MM.1S (cell line): ENCODE measurements at regions not wholly inside any gene's neighbourhood (a gene's known extent, or its start where the extent isn't known, plus 50 kb on each side); places are given as distances from the start of the nearest gene placed in this dataset.

Source experiments
- DNase-seq: peaks from one replicate; pipeline ENCODE4 v3.0.0-alpha.2; 2015
- H2AFZ ChIP-seq: fragments of 300-600 bp; sonication (generic); 2 replicates; pipeline ENCODE4 v1.6.0; 2016; ENCODE audit warnings: antibody characterized with exemption, low read length
- H3F3A ChIP-seq: fragments of 300-600 bp; sonication (generic); 2 replicates; pipeline ENCODE4 v1.6.1; 2016; ENCODE audit warnings: mild to moderate bottlenecking, antibody characterized with exemption, low read length, moderate library complexity, mixed read lengths; ENCODE audit not compliant: insufficient read depth
- H3K27ac ChIP-seq: fragments of 300-600 bp; sonication (generic); 2 replicates; pipeline ENCODE4 v1.5.1; 2016; ENCODE audit warnings: mild to moderate bottlenecking, low read length
- H3K27me3 ChIP-seq: fragments of 300-600 bp; sonication (generic); replicated peaks from 2 replicates; pipeline ENCODE4 v1.6.0; 2016; ENCODE audit warnings: low read length; ENCODE audit not compliant: insufficient read depth
- H3K36me3 ChIP-seq: fragments of 300-600 bp; sonication (generic); replicated peaks from 2 replicates; pipeline ENCODE4 v1.6.1; 2016; ENCODE audit warnings: mild to moderate bottlenecking, low read length, mixed read lengths; ENCODE audit not compliant: insufficient read depth
- H3K4me1 ChIP-seq: fragments of 300-600 bp; sonication (generic); 2 replicates; pipeline ENCODE4 v1.6.1; 2016; ENCODE audit warnings: low read length, mixed read lengths
- H3K4me2 ChIP-seq: fragments of 300-600 bp; sonication (generic); 2 replicates; pipeline ENCODE4 v1.6.0; 2016; ENCODE audit warnings: low read depth, low read length
- H3K4me3 ChIP-seq: fragments of 300-600 bp; sonication (generic); 2 replicates; pipeline ENCODE4 v1.5.1; 2016; ENCODE audit warnings: low read length, mixed read lengths
- H3K79me2 ChIP-seq: fragments of 300-600 bp; sonication (generic); 2 replicates; pipeline ENCODE4 v1.6.1; 2016; ENCODE audit warnings: mixed run types, low read length, mixed read lengths
- H3K9ac ChIP-seq: fragments of 300-600 bp; sonication (generic); 2 replicates; pipeline ENCODE4 v1.6.1; 2016; ENCODE audit warnings: low read length, mixed read lengths
- H3K9me2 ChIP-seq: fragments of 300-600 bp; sonication (generic); replicated peaks from 2 replicates; pipeline ENCODE4 v1.6.1; 2016; ENCODE audit warnings: mild to moderate bottlenecking, low read length, mixed read lengths; ENCODE audit not compliant: insufficient read depth
- H3K9me3 ChIP-seq: fragments of 300-600 bp; sonication (generic); replicated peaks from 2 replicates; pipeline ENCODE4 v1.6.1; 2016; ENCODE audit warnings: mild to moderate bottlenecking, low read length, mixed read lengths; ENCODE audit not compliant: insufficient read depth
- H4K20me1 ChIP-seq: fragments of 300-600 bp; sonication (generic); 2 replicates; pipeline ENCODE4 v1.6.1; 2016; ENCODE audit warnings: mild to moderate bottlenecking, low read length, moderate library complexity, mixed read lengths; ENCODE audit not compliant: insufficient read depth
- CTCF ChIP-seq: fragments of 300-600 bp; sonication (generic); IDR thresholded peaks from 2 replicates; pipeline ENCODE4 v1.5.1; 2016; ENCODE audit warnings: antibody characterized with exemption, low read length, mixed read lengths
- EZH2 ChIP-seq: fragments of 300-600 bp; sonication (generic); optimal IDR thresholded peaks from 2 replicates; pipeline ENCODE3; 2017; ENCODE audit warnings: low read depth, mild to moderate bottlenecking, antibody characterized with exemption, low read length, mixed read lengths
- EZH2phosphoT487 ChIP-seq: fragments of 300-600 bp; sonication (generic); IDR thresholded peaks from 2 replicates; pipeline ENCODE4 v1.6.1; 2018; ENCODE audit warnings: antibody characterized with exemption, low read length

DNA sequence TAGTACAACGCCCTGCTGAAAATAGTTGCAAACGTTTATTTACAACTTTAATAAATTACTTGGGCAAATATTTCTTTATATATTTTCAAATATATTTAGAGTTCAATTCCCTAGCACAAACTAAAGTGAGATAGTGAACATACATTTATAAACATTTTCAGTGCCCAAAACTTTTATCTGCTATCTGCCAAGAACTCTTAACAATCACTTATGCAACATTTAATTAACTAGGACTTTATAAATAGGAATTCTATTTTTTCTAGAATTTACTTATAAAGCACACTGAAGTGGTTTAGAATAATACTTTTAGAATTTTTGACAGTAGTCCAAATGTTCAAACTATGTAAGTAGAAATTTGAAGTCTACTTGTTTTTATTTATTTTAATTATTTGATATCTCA is 452.6 kb upstream of the RGS17 start:
- no peak for TF ChIP-seq CTCF
- no peak for TF ChIP-seq EZH2phosphoT487
- TF ChIP-seq EZH2: no peak
- DNase-seq: no peak
- Histone ChIP-seq H3K9me2 (no peaks in the 10 kb centered on the region), H3F3A (no peaks in the 10 kb centered on the region), H3K4me2 (no peak overlapping the region), H2AFZ (no peak overlapping the region), H3K27me3 (no peaks in the 10 kb centered on the region), H3K9me3 (no peaks in the 10 kb centered on the region), H3K4me3 (no peak overlapping the region), H3K27ac (no peak overlapping the region), H3K79me2 (no peaks in the 10 kb centered on the region), H4K20me1 (no peaks in the 10 kb centered on the region), H3K36me3 (no peaks in the 10 kb centered on the region), H3K4me1 (no peaks in the 10 kb centered on the region), H3K9ac (no peak overlapping the region)

GRCh38 chr6:153580776-153581175 is 449.7 kb upstream of the RGS17 start:
- Histone ChIP-seq H3K36me3 (no peaks in the 10 kb centered on the region), H2AFZ (no peak overlapping the region), H3K4me2 (no peak overlapping the region), H4K20me1 (no peaks in the 10 kb centered on the region), H3F3A (no peaks in the 10 kb centered on the region), H3K4me1 (no peaks in the 10 kb centered on the region), H3K27ac (no peak overlapping the region), H3K27me3 (no peaks in the 10 kb centered on the region), H3K9ac (no peak overlapping the region), H3K9me2 (no peaks in the 10 kb centered on the region), H3K4me3 (no peak overlapping the region), H3K79me2 (no peaks in the 10 kb centered on the region), H3K9me3 (no peaks in the 10 kb centered on the region)
- no peak for TF ChIP-seq CTCF
- TF ChIP-seq EZH2: no peak
- TF ChIP-seq EZH2phosphoT487: no peak
- no peak for DNase-seq

DNA sequence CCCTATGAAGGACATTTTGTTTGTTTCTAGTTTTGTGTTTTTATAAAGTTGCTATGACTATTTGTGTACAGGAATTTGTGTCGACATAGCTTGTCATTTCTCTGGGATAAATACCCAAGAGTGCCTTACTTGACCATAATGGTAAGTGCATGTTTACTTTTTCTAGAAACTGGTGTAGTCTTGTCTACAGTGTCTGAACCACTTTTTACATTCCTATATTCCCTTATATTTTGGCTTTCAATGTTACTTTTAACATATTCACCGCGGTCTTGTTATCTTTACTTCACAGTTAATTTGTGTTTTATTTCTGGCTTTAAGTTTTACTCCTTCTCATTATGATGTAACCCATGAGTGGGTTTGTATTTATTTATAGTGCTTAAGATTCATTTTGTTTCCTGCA is 444.4 kb upstream of the RGS17 start:
- no peak overlapping the region for H3K27ac ChIP-seq
- H4K20me1 ChIP-seq: no peaks in the 10 kb centered on the region
- no peak overlapping the region for H3K9ac ChIP-seq
- H3K4me3 ChIP-seq: no peak overlapping the region
- no peaks in the 10 kb centered on the region for H3K4me1 ChIP-seq
- DNase-seq: no peak
- H3K27me3 ChIP-seq: no peaks in the 10 kb centered on the region
- H3F3A ChIP-seq: no peaks in the 10 kb centered on the region
- no peaks in the 10 kb centered on the region for H3K9me3 ChIP-seq
- H3K79me2 ChIP-seq: no peaks in the 10 kb centered on the region
- H3K4me2 ChIP-seq: no peak overlapping the region
- no peak overlapping the region for H2AFZ ChIP-seq
- no peak for TF ChIP-seq CTCF
- no peak for TF ChIP-seq EZH2phosphoT487
- TF ChIP-seq EZH2: no peak
- no peaks in the 10 kb centered on the region for H3K9me2 ChIP-seq
- no peaks in the 10 kb centered on the region for H3K36me3 ChIP-seq

DNA sequence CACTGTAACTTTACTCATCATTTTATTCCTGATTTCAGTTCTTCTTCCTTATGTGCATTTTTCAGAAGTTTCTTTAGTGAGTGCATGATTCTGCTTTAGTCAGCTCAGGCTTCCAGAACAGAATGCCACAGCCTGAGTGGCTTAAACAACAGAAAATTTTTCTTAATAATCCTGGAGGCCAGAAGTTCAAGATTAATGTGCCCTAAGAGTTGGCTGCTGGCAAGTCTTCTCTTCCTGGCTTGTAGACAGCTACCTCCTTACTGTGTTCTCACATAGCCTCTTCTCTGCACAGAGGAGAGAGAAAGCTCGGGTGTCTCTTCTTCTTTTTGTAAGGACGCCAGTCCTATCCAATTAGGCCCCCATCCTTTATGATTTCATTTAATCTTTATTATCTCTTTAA is 443.1 kb upstream of the RGS17 start:
- H3K4me1 ChIP-seq: no peaks in the 10 kb centered on the region
- no peak for TF ChIP-seq EZH2
- TF ChIP-seq CTCF: no peak
- no peak for TF ChIP-seq EZH2phosphoT487
- H3K4me2 ChIP-seq: no peak overlapping the region
- no peak for DNase-seq
- H4K20me1 ChIP-seq: no peaks in the 10 kb centered on the region
- H3K4me3 ChIP-seq: no peak overlapping the region
- H3F3A ChIP-seq: no peaks in the 10 kb centered on the region
- no peaks in the 10 kb centered on the region for H3K9me2 ChIP-seq
- H3K9me3 ChIP-seq: no peaks in the 10 kb centered on the region
- no peaks in the 10 kb centered on the region for H3K27me3 ChIP-seq
- H3K79me2 ChIP-seq: no peaks in the 10 kb centered on the region
- H3K9ac ChIP-seq: no peak overlapping the region
- H2AFZ ChIP-seq: no peak overlapping the region
- H3K36me3 ChIP-seq: no peaks in the 10 kb centered on the region
- H3K27ac ChIP-seq: no peak overlapping the region
